ENCODE measurements at regions not wholly inside any gene's neighbourhood (a gene's known extent, or its start where the extent isn't known, plus 50 kb on each side); places are given as distances from the start of the nearest gene placed in this dataset.

DNA sequence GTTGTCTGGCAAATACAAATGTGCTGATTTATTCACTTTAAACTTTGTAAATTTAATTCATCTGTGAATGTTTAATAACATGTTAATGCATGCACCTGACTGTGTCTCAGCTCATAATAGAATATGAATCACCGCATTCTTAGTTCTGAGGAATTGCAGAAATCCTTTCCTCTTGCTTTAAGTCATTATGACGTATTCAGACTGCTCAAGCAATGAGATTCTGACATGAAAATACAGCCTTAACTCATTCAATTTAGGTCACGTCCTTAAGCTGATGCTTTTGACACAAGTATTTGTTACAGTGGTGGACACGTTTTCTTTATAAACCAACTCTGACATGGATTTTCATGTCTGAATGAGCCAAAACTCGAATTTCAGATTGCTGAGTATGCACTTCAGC, 541.0 kb upstream of the KLF12 start:
- DNase-seq (ENCODE audit: low spot score) (no peak), FAIRE-seq (no peak), ATAC-seq (no peak)
- BruUV-seq (replicated peaks), result no TSS peak
- H3K4me1 ChIP-seq (ENCODE audit: insufficient read depth, low read length), result no peaks in the 10 kb centered on the region
- in situ Hi-C loops (cut with HindIII; ENCODE audit: extremely low pct_ligation_motif_present, low pct_unique_long_range_greater_than_20kb), result no loop called here
- no peak overlapping the region for H2AFZ ChIP-seq (ENCODE audit: low read length)
- no peaks in the 10 kb centered on the region for H3K36me3 ChIP-seq (replicated peaks in 1 of 2; ENCODE audit: control insufficient read depth in 1 of 2, insufficient read depth in 2 of 2, low read length in 2 of 2)
- 9% methylated on average over 5 of the region's 5 CpGs for WGBS (ENCODE audit: low lambda C conversion rate)
- CTCF ChIA-PET (ENCODE audit: low intra/inter-chr PET ratio, low total read pairs), result no interaction called here
- H3K27me3 ChIP-seq (ENCODE audit: control insufficient read depth in 1 of 2, insufficient read depth in 2 of 2, low read length in 2 of 2), result no peaks in the 10 kb centered on the region
- no peak for TF ChIP-seq ZBTB21 (CRISPR knock-in tag; IDR thresholded peaks at IDR 0.05)
- peak; percentile 65 for TF ChIP-seq CREB1 (IDR thresholded peaks at IDR 0.05)
- no peak for TF ChIP-seq CREB1 (CRISPR knock-in tag; IDR thresholded peaks at IDR 0.05)
- TF ChIP-seq, protein P1, sequence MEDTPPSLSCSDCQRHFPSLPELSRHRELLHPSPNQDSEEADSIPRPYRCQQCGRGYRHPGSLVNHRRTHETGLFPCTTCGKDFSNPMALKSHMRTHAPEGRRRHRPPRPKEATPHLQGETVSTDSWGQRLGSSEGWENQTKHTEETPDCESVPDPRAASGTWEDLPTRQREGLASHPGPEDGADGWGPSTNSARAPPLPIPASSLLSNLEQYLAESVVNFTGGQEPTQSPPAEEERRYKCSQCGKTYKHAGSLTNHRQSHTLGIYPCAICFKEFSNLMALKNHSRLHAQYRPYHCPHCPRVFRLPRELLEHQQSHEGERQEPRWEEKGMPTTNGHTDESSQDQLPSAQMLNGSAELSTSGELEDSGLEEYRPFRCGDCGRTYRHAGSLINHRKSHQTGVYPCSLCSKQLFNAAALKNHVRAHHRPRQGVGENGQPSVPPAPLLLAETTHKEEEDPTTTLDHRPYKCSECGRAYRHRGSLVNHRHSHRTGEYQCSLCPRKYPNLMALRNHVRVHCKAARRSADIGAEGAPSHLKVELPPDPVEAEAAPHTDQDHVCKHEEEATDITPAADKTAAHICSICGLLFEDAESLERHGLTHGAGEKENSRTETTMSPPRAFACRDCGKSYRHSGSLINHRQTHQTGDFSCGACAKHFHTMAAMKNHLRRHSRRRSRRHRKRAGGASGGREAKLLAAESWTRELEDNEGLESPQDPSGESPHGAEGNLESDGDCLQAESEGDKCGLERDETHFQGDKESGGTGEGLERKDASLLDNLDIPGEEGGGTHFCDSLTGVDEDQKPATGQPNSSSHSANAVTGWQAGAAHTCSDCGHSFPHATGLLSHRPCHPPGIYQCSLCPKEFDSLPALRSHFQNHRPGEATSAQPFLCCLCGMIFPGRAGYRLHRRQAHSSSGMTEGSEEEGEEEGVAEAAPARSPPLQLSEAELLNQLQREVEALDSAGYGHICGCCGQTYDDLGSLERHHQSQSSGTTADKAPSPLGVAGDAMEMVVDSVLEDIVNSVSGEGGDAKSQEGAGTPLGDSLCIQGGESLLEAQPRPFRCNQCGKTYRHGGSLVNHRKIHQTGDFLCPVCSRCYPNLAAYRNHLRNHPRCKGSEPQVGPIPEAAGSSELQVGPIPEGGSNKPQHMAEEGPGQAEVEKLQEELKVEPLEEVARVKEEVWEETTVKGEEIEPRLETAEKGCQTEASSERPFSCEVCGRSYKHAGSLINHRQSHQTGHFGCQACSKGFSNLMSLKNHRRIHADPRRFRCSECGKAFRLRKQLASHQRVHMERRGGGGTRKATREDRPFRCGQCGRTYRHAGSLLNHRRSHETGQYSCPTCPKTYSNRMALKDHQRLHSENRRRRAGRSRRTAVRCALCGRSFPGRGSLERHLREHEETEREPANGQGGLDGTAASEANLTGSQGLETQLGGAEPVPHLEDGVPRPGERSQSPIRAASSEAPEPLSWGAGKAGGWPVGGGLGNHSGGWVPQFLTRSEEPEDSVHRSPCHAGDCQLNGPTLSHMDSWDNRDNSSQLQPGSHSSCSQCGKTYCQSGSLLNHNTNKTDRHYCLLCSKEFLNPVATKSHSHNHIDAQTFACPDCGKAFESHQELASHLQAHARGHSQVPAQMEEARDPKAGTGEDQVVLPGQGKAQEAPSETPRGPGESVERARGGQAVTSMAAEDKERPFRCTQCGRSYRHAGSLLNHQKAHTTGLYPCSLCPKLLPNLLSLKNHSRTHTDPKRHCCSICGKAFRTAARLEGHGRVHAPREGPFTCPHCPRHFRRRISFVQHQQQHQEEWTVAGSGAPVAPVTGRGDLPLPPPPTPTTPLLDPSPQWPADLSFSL (CRISPR knock-in tag; IDR thresholded peaks at IDR 0.05), result no peak
- TF ChIP-seq MAFK (conservative IDR thresholded peaks at IDR 0.05 in 1 of 2, IDR thresholded peaks at IDR 0.05 in 1 of 2; ENCODE audit: low read length in 2 of 2), result peak in 1 of 2 experiments; percentile 52; a peak in 2 of 4 replicates
- TF ChIP-seq ZSCAN9 (CRISPR knock-in tag; IDR thresholded peaks at IDR 0.05; ENCODE audit: borderline replicate concordance), result no peak
- no peak for TF ChIP-seq TGIF2 (CRISPR knock-in tag; IDR thresholded peaks at IDR 0.05)
- no peak for TF ChIP-seq KAT8 (CRISPR knock-in tag; IDR thresholded peaks at IDR 0.05)
- TF ChIP-seq, protein P2, sequence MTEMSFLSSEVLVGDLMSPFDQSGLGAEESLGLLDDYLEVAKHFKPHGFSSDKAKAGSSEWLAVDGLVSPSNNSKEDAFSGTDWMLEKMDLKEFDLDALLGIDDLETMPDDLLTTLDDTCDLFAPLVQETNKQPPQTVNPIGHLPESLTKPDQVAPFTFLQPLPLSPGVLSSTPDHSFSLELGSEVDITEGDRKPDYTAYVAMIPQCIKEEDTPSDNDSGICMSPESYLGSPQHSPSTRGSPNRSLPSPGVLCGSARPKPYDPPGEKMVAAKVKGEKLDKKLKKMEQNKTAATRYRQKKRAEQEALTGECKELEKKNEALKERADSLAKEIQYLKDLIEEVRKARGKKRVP (CRISPR knock-in tag; IDR thresholded peaks at IDR 0.05), result no peak
- no peak for TF ChIP-seq NFIC (IDR thresholded peaks at IDR 0.05; ENCODE audit: low read length)
- TF ChIP-seq, protein P3, sequence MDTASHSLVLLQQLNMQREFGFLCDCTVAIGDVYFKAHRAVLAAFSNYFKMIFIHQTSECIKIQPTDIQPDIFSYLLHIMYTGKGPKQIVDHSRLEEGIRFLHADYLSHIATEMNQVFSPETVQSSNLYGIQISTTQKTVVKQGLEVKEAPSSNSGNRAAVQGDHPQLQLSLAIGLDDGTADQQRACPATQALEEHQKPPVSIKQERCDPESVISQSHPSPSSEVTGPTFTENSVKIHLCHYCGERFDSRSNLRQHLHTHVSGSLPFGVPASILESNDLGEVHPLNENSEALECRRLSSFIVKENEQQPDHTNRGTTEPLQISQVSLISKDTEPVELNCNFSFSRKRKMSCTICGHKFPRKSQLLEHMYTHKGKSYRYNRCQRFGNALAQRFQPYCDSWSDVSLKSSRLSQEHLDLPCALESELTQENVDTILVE (CRISPR knock-in tag; IDR thresholded peaks at IDR 0.05), result no peak
- TF ChIP-seq PHF20 (CRISPR knock-in tag; IDR thresholded peaks at IDR 0.05), result no peak
- TF ChIP-seq, protein P4, sequence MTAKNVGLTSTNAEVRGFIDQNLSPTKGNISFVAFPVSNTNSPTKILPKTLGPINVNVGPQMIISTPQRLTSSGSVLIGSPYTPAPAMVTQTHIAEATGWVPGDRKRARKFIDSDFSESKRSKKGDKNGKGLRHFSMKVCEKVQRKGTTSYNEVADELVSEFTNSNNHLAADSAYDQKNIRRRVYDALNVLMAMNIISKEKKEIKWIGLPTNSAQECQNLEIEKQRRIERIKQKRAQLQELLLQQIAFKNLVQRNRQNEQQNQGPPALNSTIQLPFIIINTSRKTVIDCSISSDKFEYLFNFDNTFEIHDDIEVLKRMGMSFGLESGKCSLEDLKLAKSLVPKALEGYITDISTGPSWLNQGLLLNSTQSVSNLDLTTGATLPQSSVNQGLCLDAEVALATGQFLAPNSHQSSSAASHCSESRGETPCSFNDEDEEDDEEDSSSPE (CRISPR knock-in tag; IDR thresholded peaks at IDR 0.05), result no peak
- TF ChIP-seq ZNF263 (CRISPR knock-in tag; IDR thresholded peaks at IDR 0.05), result no peak
- no peak for TF ChIP-seq TEAD2 (CRISPR knock-in tag; IDR thresholded peaks at IDR 0.05)
- no peaks in the 10 kb centered on the region for H4K20me1 ChIP-seq (ENCODE audit: insufficient read depth, low read length)
- POLR2A ChIA-PET, result no interaction called here
- H3K79me2 ChIP-seq (ENCODE audit: insufficient read depth, low read length), result no peaks in the 10 kb centered on the region
- no peaks in the 10 kb centered on the region for H3K9me3 ChIP-seq (ENCODE audit: low read length)
- no peak overlapping the region for H3K27ac ChIP-seq (ENCODE audit: extremely low read length, insufficient read depth, low read length)
- no peak overlapping the region for H3K4me3 ChIP-seq (replicated peaks in 1 of 3; ENCODE audit: insufficient read depth in 1 of 3, low read depth in 2 of 3, low read length in 3 of 3)
- intact Hi-C loops (cut with micrococcal nuclease; ENCODE audit: unreplicated experiment), result no loop called here
- no peak overlapping the region for H3K4me2 ChIP-seq (ENCODE audit: low read depth, low read length)
- no peak overlapping the region for H3K9ac ChIP-seq (ENCODE audit: insufficient read depth, low read depth, low read length)
